Thymus (tissue), 11 donors: ENCODE measurements at regions not wholly inside any gene's neighbourhood (a gene's known extent, or its start where the extent isn't known, plus 50 kb on each side); places are given as distances from the start of the nearest gene placed in this dataset.

Source experiments
- DNase-seq, 9 donors: peaks; one replicate each; pipeline ENCODE4 v3.0.0-alpha.2; 2013; ENCODE audit warnings: low spot score in 9 of 9, low read depth in 6 of 9, missing footprints in 1 of 9
- H3K27ac ChIP-seq, 2 donors: one replicate each; pipeline ENCODE4 v1.5.1; 2013; ENCODE audit warnings: control low read depth in 1 of 2, low read depth in 1 of 2, low read length in 1 of 2, mild to moderate bottlenecking in 1 of 2, moderate library complexity in 1 of 2
- H3K27me3 ChIP-seq, 2 donors: one replicate each; pipeline ENCODE4 v1.5.1; 2013; ENCODE audit warnings: low read length in 1 of 2; ENCODE audit not compliant: control insufficient read depth in 2 of 2, insufficient read depth in 1 of 2
- H3K36me3 ChIP-seq, 2 donors: one replicate each; pipeline ENCODE4 v1.5.1; 2013; ENCODE audit warnings: low read length in 1 of 2, mild to moderate bottlenecking in 1 of 2, moderate library complexity in 1 of 2; ENCODE audit not compliant: control insufficient read depth in 2 of 2, insufficient read depth in 2 of 2
- H3K4me1 ChIP-seq, 2 donors: one replicate each; pipeline ENCODE4 v1.5.1; 2013; ENCODE audit warnings: low read length in 2 of 2; ENCODE audit not compliant: control insufficient read depth in 2 of 2, insufficient read depth in 2 of 2
- H3K4me3 ChIP-seq, 2 donors: one replicate each; pipeline ENCODE4 v1.5.1; 2013; ENCODE audit warnings: low read length in 2 of 2, control low read depth in 1 of 2, mild to moderate bottlenecking in 1 of 2
- H3K9me3 ChIP-seq, 2 donors: one replicate each; pipeline ENCODE4 v1.5.1; 2013; ENCODE audit warnings: low read length in 1 of 2, mild to moderate bottlenecking in 1 of 2; ENCODE audit not compliant: control insufficient read depth in 2 of 2, insufficient read depth in 1 of 2
- WGBS: extraction: QIAGEN DNeasy Blood & Tissue Kit; methylation state at CpG from one replicate; pipeline ENCODE4 v1.1.7; 2013; 5-methylcytosine and 5-hydroxymethylcytosine counted together
- donor health status: healthy.

GRCh38 chr7:156021471-156021870 is 209.2 kb upstream of the SHH start:
- Histone ChIP-seq H3K4me3 (no peak overlapping the region), H3K4me1 (no peaks in the 10 kb centered on the region), H3K36me3 (no peaks in the 10 kb centered on the region), H3K27me3 (peaks cover 0 to 3% of the 10 kb centered on the region in 2 donors), H3K27ac (no peak overlapping the region), H3K9me3 (no peaks in the 10 kb centered on the region)
- no peak for DNase-seq
- WGBS = 92% methylated on average over 9 of the region's 9 CpGs

- Histone ChIP-seq H3K27me3 (peaks cover 0 to 3% of the 10 kb centered on the region in 2 donors), H3K9me3 (no peaks in the 10 kb centered on the region), H3K4me3 (no peak overlapping the region), H3K27ac (no peak overlapping the region), H3K36me3 (no peaks in the 10 kb centered on the region), H3K4me1 (no peaks in the 10 kb centered on the region)
- WGBS = 82% methylated on average over 5 of the region's 5 CpGs
- no peak for DNase-seq
Observed at GRCh38 chr7:156020566-156020965, 208.3 kb upstream of the SHH start.

- Histone ChIP-seq H3K4me3 (no peak overlapping the region), H3K4me1 (no peaks in the 10 kb centered on the region), H3K9me3 (no peaks in the 10 kb centered on the region), H3K27me3 (peaks cover 0 to 3% of the 10 kb centered on the region in 2 donors), H3K36me3 (no peaks in the 10 kb centered on the region), H3K27ac (no peak overlapping the region)
- 77% methylated on average over 13 of the region's 13 CpGs for WGBS
- no peak for DNase-seq
Observed at GRCh38 chr7:156019776-156020565, 207.7 kb upstream of the SHH start.

GRCh38 chr7:156019308-156019707 is 207.0 kb upstream of the SHH start:
- Histone ChIP-seq H3K9me3 (no peaks in the 10 kb centered on the region), H3K4me3 (no peak overlapping the region), H3K27me3 (peaks cover 0 to 3% of the 10 kb centered on the region in 2 donors), H3K27ac (no peak overlapping the region), H3K4me1 (no peaks in the 10 kb centered on the region), H3K36me3 (no peaks in the 10 kb centered on the region)
- 96% methylated on average over 7 of the region's 7 CpGs for WGBS
- no peak for DNase-seq

GRCh38 chr7:156017916-156018700 is 205.8 kb upstream of the SHH start:
- H3K36me3 ChIP-seq = no peaks in the 10 kb centered on the region
- DNase-seq = no peak
- H3K27me3 ChIP-seq = peaks cover 0 to 3% of the 10 kb centered on the region in 2 donors
- no peak overlapping the region for H3K4me3 ChIP-seq
- H3K4me1 ChIP-seq = no peaks in the 10 kb centered on the region
- WGBS = 93% methylated on average over 25 of the region's 25 CpGs
- no peaks in the 10 kb centered on the region for H3K9me3 ChIP-seq
- no peak overlapping the region for H3K27ac ChIP-seq

GRCh38 chr7:156017431-156017830 is 205.2 kb upstream of the SHH start:
- Histone ChIP-seq H3K27me3 (peaks cover 0 to 3% of the 10 kb centered on the region in 2 donors), H3K4me1 (no peaks in the 10 kb centered on the region), H3K4me3 (no peak overlapping the region), H3K9me3 (no peaks in the 10 kb centered on the region), H3K27ac (no peak overlapping the region), H3K36me3 (no peaks in the 10 kb centered on the region)
- WGBS = 90% methylated on average over 8 of the region's 8 CpGs
- DNase-seq = no peak

- no peak overlapping the region for H3K4me3 ChIP-seq
- H3K27ac ChIP-seq = no peak overlapping the region
- no peaks in the 10 kb centered on the region for H3K4me1 ChIP-seq
- 97% methylated on average over 17 of the region's 17 CpGs for WGBS
- H3K36me3 ChIP-seq = no peaks in the 10 kb centered on the region
- H3K27me3 ChIP-seq = peaks cover 0 to 3% of the 10 kb centered on the region in 2 donors
- no peaks in the 10 kb centered on the region for H3K9me3 ChIP-seq
- no peak for DNase-seq
Observed at GRCh38 chr7:156015237-156016020, 203.2 kb upstream of the SHH start.

GRCh38 chr7:156014808-156015207 is 202.5 kb upstream of the SHH start:
- H3K27ac ChIP-seq = no peak overlapping the region
- 87% methylated on average over 2 of the region's 2 CpGs for WGBS
- no peak for DNase-seq

GRCh38 chr7:156014201-156014600 is 201.9 kb upstream of the SHH start:
- Histone ChIP-seq H3K4me1 (no peaks in the 10 kb centered on the region), H3K27me3 (no peaks in the 10 kb centered on the region), H3K27ac (no peak overlapping the region), H3K36me3 (no peaks in the 10 kb centered on the region), H3K9me3 (no peaks in the 10 kb centered on the region), H3K4me3 (no peak overlapping the region)
- DNase-seq = peak in 1 of 9 donors; percentile 11

More at GRCh38 chr7:156014808-156015207, 202.5 kb upstream of the SHH start:
- no peaks in the 10 kb centered on the region for H3K36me3 ChIP-seq
- H3K9me3 ChIP-seq = no peaks in the 10 kb centered on the region
- H3K27me3 ChIP-seq = peaks cover 0 to under 1% of the 10 kb centered on the region in 2 donors
- H3K4me3 ChIP-seq = no peak overlapping the region
- no peaks in the 10 kb centered on the region for H3K4me1 ChIP-seq
